Activated CD4-positive, alpha-beta T cell treated with anti-CD3 and anti-CD28 coated beads, Interleukin-2, Interleukin-4, amounts not matched to agents 100 ng/mL and 50 ng/mL, durations not matched to agents 16 hours and 8 hours (primary cell): ENCODE measurements at regions not wholly inside any gene's neighbourhood (a gene's known extent, or its start where the extent isn't known, plus 50 kb on each side); places are given as distances from the start of the nearest gene placed in this dataset.
"Not testable (repeated sequence)": the region's sequence is repeated elsewhere in the genome, so short reads cannot be mapped to it uniquely, and the experiment has no call there.

Source experiments
- DNase-seq: peaks from one replicate; pipeline ENCODE4 v3.0.0-alpha.2; 2020; ENCODE audit warnings: low spot score

DNA sequence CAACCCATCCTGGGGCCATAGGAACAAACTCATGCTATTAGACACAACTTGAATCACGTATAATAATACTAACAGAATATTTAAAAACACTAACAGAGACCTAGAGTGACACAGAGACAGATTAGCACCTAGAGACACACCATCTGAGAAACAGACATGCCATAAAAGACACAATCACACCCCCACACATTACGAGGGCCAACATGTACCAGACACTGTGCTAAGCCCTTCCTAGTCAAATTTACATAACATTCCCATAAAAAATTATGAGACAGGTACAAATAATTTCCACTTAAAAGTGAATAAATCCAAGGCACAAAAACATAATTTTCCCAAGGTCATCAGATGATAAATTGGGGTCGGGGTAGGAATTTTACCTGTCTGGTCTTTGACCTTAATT lies 141.1 kb upstream of the PRSS16 start:
- DNase-seq: no peak

DNA sequence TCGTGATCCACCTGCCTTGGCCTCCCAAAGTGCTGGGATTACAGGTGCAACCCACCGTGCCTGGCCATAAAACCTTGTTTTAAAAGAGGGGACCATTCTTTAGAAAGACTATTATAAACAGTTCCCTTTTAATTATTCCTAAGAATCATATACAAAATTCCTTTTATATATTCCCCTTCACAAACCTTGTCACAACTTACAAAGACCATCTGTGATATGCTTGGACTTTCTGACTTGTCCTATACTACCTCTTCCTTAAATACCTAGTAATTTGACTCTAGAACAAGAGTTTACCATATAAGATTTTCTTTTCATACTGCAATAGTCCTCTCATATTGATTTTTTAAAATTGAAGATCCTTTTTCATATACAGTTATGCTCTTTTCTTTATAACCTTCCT lies 135.8 kb upstream of the PRSS16 start:
- no peak for DNase-seq

DNA sequence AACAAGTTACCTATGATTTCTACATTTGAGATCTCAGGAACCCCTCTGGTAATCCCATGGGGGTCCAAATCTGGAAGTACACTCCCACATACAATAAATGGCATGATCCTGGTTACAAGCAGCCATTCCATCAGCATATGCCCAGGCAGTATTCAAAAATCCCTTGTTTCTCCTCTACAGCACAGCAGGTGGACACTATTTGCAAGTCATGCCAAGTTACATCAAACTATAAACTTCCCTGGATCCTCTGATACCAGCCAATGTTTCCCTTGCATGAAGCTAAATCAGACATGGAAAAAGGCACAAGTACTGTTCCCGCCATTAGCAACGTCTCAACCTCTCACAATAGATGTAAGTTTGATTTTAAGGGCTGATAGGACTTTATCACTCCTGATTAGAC lies 134.5 kb upstream of the PRSS16 start:
- no peak for DNase-seq

DNA sequence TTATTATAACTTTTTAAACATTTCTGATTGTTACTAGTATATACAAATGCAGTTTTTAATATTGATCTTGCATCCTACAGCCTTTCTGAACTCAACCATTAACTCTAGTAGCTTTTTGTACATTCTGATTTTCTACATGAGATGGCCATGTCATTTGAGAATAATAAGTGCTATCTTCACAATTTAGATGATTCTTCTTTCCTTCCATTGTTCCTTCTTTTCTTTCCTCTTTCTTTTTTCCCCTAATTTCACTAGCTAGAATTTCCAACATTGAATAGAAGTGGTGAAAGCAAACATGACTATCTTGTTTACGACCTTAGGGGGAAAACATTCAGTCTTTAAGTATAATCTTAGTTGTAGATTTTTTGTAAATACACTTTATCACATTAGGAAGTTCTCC lies 128.2 kb upstream of the PRSS16 start:
- no peak for DNase-seq

DNA sequence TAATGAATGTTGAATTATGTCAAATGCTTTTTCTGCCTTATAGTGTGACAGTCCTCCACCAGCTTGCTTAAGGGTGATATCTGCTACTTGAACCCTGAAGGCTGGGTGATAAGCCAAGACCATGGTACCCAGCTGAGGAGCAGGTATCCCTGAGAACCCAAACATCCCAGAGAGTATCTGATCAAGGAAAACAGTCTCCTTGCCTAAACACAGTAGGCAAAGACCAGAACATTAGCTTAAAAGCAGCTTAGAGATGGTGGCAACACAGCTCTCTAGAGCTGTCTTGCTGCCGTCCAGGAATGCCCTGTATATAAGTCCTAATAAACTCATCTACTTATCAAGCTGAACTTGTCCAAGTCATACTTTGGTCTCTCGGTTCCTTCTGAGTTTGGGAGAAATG lies 127.7 kb upstream of the PRSS16 start:
- DNase-seq: no peak

DNA sequence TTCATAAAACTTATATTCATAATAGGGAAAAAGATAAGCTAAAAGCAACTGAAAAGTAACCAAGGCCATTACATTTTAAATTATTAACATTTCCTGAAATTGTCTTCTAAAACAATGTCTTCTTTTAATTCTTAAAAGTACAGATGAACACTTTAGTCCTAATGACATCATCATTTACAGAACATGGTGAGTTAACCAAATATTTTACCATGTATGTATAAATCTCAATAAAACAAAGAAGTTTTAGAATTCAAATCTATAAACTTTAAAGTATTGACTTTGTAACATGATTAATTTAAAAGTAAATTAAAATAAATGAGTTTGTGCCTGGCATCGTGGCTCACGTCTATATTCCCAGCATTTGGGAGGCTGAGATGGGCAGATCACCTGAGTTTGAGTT lies 125.9 kb upstream of the PRSS16 start:
- DNase-seq: no peak

DNA sequence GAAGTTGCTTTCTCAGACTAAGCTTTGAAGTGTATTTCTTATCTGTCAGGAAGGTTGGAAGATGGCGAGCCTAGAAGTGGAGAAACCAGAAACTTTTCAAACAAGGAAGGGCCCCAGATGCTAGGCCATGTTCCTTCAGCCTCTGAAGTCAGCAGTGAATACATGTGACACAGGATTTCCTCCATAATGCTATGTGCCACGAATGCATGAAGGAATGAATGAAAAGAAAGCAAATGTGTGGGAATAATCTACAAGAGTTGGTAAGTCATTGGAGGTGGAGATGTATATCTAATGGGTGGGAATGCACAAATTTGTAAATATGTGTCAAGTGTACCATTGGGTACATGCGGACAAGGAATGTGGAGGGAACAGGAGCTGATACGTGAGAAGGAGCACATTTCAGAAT lies 123.2 kb upstream of the PRSS16 start:
- DNase-seq: no peak

DNA sequence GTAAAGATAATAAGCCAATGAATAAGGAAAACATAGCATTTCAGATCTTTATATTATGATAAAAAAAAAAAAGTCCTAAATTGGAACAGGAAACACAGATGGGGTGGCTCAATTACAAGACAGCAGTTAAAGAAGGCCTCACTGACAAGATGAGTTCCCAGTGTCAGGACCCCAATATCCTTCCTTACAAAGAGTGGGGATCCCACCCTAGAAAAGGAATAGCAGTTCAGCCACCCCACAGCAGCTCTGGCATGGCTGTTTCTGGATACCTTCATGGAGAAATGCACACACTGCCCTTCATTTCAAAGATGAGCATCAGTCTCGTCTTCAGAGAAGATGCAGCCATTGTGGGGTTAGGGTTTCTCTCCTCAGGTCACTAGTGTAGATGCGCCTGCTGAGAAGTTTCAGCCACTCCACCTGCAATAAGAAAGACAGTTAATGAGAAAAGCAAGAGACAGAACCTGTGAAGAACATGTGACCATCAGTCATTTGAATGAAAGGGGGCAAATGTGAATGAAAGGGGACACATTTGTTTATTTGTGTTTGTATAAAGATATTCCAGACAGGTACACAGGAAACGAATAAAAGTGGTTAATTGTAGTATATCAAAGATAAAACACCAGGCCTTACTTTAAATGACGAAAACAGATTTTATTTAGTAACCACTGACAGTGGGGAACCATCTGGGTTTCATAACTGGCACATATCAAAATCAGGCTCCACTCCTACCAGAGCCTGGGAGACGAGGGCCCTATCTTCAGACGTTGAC lies 121.3 kb upstream of the PRSS16 start:
- DNase-seq: no peak

DNA sequence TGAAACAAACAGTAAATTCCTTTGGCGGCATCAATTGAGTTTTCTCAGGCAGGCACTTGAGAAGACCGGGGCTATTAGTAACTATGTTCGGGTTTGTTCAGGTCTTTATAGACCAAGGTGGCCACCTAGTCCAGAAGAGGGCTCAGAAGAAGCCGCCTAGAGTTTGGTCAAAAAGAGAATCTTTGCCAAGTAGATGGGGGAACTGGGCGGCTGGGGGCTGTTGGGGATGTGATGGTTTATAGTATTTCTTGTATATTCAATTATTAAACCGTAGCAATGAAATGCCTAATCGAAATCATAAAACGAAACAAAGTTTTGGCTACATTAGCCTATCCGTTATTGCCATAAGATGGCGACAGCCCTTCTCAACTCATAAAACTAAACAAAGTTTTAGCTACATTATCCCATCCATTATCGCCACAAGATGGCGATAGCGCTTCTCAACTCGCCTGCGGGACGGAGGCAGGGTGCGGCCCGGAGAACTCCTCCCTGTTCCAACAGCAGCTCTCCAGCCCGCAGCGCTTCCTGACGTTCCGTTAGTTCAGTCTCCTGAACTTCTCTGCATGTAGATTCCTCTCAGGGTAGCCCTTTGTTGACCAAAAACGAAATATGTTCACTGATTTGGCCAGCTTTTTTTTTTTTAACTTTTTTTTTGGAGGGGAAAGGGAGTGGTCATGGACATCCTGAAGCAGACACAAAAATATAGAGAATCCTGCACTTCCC lies 120.5 kb upstream of the PRSS16 start:
- peak; percentile 91 for DNase-seq

DNA sequence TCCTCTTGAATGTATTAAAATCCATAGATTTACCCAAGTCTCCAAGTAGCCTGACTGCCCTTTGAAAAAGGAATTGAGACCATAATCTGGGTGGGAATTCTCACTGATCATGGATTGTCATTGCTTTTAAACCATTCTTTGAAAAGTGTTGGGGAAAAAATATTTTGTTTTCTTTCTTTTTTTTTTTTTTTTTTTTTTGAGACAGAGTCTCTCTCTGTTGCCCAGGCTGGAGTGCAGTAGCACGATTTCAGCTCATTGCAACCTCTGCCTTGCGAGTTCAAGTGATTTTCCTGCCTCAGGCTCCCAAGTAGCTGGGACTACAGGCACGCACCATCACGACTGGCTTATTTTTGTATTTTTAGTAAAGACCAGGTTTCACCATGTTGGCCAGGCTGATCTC lies 119.6 kb upstream of the PRSS16 start:
- not testable (repeated sequence) for DNase-seq

DNA sequence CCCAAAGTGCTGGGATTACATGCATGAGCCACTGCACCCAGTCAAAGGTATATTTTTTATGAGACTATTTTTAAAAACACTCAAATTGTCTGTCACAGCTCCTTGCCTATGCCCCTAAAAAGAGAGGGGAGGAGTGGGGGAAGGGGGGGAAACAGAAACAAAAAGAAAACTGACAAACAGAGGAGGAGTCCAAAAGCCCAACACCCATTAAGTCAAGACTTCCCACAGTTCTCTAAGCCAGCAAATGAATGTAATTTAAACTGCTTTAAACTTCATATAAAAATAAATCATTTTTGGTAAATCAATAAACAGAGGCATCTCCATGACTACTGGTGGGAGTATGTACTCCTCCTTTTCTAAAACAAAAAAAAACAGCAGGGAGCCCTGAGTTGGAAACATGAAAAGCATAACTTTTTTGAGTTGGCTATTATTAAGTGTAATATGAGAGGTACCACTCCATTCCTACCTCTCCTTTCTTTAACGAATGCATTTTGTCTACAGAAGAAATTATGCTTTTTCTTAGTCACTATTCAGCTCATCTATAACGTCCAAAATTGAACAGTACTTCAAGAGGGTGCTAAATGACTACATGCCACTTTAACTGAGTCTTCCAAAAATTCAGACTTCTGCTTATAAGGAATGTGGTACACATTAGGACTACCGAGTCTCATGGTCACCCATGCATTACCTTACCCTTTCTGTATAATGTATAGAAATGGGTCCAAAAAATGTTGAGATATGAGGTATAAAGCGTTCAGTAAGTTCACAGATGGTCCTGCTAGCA lies 119.0 kb upstream of the PRSS16 start:
- no peak for DNase-seq

DNA sequence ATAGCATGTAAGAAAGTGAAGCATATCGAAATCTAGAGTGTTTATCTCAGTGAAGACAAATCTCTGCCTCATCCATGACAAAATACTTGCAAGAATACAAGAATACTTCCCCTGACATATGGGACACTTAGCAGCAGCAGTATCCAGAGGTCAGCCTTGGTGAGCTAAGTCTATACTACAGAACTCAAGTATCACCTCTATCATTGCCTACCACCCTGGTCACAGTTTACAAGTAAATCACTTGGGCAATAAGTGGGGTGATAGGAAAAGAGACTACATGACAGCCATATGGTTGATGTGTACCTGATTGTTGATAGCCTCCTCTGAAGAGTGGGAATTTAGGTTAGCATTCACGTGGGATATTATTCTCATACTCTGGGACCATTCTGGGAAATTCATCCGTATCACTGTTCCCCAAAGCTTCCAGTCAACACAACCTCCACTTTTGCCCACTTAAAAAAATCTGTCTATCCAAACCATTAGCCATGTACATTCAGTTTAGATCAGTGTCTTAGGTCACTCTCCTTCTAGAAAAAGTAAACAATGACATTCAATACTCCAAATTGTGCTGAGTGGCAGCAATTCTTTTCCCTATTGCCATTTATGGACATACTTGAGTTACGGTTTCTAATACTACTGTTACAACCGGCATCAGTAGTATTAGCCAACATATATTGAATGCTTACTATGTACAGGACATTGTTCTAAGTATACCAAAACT lies 118.2 kb upstream of the PRSS16 start:
- no peak for DNase-seq

DNA sequence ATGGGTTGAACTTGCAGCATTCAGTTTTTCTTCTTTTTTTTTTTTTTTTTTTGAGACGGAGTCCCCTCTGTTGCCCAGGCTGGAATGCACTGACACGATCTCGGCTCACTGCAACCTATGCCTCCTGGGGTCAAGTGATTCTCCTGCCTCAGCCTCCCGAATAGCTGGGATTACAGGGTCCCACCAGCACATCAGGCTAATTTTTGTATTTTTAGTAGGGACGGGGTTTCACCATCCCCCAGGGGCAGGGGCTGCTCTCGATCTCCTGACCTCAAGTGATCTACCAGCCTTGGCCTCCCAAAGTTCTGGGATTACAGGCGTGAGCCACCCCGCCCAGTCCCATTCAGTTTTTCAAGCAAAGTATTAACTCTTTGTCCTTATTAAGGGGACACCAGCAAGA lies 117.6 kb upstream of the PRSS16 start:
- no peak for DNase-seq

DNA sequence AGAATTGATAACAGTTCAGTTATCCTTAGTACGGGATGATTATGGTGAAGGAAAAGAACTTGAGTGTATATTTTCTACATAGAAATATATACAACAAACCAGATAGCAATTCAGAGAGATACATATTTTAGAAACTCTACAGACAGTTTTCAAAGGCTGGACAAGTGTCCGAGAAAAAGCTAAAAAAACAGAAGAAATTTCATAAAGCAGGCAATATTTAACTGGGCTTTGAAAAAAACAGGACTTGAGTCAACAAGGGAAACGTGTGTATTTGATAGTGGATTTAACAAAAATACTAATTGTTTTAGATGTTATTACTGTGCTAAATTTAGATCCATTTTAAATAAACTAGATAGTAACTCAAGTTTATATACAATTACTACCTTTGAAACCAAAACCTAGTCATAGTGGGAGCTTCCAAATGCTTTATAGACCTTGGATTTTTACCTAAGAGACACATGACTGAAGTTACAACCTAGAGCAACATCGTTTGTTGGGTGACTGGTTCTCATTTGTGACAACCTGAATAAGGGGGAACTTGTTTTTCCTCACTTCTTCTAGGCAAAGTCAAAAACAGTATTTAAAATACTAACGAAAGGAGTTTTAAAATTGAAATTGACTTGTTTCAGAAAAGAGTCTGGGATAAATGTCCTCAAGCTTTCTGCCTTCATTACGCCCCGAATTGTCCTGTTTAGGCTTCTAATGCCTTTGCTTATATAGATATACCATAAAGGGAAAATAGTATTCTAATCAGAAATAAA lies 116.7 kb upstream of the PRSS16 start:
- DNase-seq: no peak

DNA sequence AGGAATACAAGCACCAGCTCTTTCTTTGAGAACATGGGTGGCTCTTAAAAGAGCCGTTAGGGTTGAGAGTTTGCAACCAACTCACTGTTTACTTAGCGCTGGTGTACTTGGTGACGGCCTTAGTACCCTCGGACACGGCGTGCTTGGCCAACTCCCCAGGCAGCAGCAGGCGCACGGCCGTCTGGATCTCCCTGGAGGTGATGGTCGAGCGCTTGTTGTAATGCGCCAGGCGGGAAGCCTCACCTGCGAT lies 115.3 kb upstream of the PRSS16 start:
- DNase-seq: not testable (repeated sequence)

DNA sequence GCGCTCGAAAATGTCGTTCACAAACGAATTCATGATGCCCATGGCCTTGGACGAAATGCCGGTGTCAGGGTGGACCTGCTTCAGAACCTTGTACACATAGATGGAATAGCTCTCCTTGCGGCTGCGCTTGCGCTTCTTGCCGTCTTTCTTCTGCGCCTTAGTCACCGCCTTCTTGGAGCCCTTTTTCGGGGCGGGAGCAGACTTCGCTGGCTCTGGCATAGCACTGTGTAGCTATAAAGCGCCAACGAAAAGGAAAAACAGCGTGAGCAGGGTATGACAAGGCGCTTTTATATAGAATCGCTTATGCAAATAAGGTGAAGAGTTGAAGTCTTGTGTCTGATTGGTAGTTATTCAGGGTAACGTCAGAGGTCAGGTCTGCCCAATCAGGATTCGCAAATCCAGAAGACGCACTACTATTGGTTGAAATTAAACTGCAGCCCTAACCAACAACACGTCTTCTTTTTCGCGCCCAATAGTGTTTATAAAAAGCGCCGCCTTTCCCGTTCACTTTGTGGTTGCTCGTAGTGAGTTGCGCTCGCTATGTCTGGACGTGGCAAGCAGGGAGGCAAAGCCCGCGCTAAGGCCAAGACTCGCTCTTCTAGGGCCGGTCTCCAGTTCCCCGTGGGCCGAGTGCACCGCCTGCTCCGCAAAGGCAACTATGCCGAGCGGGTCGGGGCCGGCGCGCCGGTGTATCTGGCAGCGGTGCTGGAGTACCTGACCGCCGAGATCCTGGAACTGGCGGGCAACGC lies 114.8 kb upstream of the PRSS16 start:
- DNase-seq: peak; percentile 98

DNA sequence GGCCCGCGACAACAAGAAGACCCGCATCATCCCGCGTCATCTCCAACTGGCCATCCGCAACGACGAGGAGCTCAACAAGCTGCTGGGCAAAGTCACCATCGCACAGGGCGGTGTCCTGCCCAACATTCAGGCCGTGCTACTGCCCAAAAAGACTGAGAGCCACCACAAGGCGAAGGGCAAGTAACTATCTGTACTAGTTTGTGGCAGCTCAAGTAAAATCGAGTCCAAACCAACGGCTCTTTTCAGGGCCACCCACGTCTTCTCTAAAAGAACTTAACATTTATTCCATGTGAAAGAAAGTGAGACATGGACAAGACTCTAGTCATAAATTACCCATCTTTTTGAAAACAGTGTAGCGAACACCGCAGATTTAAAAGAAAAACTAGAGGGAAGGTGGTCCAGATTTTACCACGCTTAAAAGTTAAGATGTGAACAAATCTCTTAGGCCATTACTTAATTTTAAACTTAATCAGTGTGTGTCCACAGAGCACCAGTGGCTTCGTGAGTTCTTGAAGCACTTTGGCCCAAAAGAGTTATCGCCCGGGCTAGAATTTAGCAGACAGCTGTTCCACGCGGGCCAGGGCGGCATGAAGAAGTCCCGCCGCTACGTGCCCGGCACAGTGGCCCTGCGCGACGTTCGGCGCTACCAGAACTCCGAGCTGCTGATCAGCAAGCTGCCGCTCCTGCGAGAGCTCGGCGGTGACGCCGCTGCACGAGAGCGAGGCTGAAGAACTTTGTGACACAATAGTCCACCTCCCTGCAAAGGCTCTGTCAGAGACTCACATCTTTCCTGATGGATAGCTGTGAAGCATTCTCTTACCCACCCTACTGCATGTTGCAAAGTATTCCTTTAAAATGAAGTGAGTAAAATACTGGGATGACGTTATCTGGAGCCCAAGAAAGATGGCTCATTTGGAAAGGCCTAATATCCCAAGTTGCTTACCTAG lies 113.9 kb upstream of the PRSS16 start:
- DNase-seq: peak; percentile 86

DNA sequence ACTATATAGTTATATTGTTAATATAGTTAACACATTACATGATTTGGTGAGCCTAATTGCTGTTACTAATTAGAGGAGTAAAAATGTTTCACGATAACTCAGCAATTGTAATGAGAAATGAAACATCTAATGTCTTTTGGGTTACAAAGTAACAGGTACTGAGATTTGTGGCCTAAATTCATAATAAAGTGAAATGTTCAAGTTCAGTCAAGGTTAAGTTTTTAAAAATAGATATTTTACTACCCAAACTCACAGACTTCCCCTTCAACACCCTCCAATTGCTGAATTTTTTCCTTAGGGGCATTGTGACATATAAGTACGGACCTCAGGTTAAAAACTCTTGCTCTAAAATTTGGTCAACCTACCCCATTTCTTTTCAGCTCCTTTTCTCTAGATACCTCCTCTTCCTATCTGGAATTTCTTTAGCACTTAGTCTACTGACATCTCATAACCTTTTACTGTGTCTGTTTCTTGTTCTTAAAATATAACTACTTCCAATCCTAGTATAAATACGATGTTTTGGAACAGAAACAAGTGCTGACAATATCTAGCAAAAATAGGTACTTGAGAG lies 112.3 kb upstream of the PRSS16 start:
- no peak for DNase-seq

DNA sequence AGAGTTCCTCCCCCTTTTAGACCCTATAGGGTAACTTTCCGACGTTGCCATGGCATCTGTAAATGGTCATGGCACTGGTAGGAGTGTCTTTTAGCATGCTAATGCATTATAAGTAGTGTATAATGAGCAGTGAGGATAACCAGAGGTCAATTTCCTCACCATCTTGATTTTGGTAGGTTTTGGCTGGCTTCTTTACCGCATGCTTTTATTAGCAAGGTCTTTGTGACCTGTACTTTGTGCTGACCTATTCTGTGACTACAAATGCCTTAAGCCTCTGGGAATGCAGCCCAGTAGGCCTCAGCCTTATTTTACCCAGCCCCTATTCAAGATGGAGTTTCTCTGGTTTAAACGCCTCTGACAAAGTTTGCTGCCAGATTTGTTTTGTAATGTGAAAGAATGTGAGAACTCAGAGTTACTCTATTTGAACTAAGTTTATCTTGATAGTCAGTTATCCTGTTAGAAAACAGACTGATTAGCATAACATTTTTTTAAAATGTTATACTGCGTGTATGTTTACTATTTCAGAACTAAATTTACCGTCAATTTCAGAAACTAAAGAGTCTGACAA lies 111.3 kb upstream of the PRSS16 start:
- no peak for DNase-seq
